ENCODE measurements at regions not wholly inside any gene's neighbourhood (a gene's known extent, or its start where the extent isn't known, plus 50 kb on each side); places are given as distances from the start of the nearest gene placed in this dataset.
"Not testable (repeated sequence)": the region's sequence is repeated elsewhere in the genome, so short reads cannot be mapped to it uniquely, and the experiment has no call there.

- Histone ChIP-seq H3K4me1 (ENCODE audit: control insufficient read depth in 1 of 2, insufficient read depth in 1 of 2, low read depth in 1 of 2, low read length in 1 of 2) (no peaks in the 10 kb centered on the region), H3K36me3 (no peaks in the 10 kb centered on the region), H3K27ac (no peak overlapping the region), H3K9me3 (no peaks in the 10 kb centered on the region), H3K4me3 (ENCODE audit: low read depth in 1 of 2, low read length in 1 of 2) (no peak overlapping the region), H3K27me3 (no peaks in the 10 kb centered on the region)
- TF ChIP-seq CTCF (IDR thresholded peaks at IDR 0.05): no peak
These were observed 1274.6 kb downstream of the REEP3 start for GRCh38 chr10:64795847-64796246.

GRCh38 chr10:64798297-64798696 is 1277.1 kb downstream of the REEP3 start:
- Histone ChIP-seq H3K27me3 (no peaks in the 10 kb centered on the region), H3K4me1 (ENCODE audit: control insufficient read depth in 1 of 2, insufficient read depth in 1 of 2, low read depth in 1 of 2, low read length in 1 of 2) (no peaks in the 10 kb centered on the region), H3K9me3 (no peaks in the 10 kb centered on the region), H3K27ac (no peak overlapping the region), H3K36me3 (no peaks in the 10 kb centered on the region), H3K4me3 (ENCODE audit: low read depth in 1 of 2, low read length in 1 of 2) (no peak overlapping the region)
- no peak for TF ChIP-seq CTCF (IDR thresholded peaks at IDR 0.05)

GRCh38 chr10:64808233-64808632 is 1287.0 kb downstream of the REEP3 start:
- H3K4me1 ChIP-seq (ENCODE audit: control insufficient read depth in 1 of 2, insufficient read depth in 1 of 2, low read depth in 1 of 2, low read length in 1 of 2); H3K27ac ChIP-seq; H3K27me3 ChIP-seq; H3K36me3 ChIP-seq; H3K9me3 ChIP-seq; H3K4me3 ChIP-seq (ENCODE audit: low read depth in 1 of 2, low read length in 1 of 2): not testable (repeated sequence)

- H3K4me3 ChIP-seq (ENCODE audit: low read depth in 1 of 2, low read length in 1 of 2); H3K27ac ChIP-seq; H3K4me1 ChIP-seq (ENCODE audit: control insufficient read depth in 1 of 2, insufficient read depth in 1 of 2, low read depth in 1 of 2, low read length in 1 of 2); H3K27me3 ChIP-seq; H3K9me3 ChIP-seq; H3K36me3 ChIP-seq: not testable (repeated sequence)
These were observed 1288.8 kb downstream of the REEP3 start for GRCh38 chr10:64810046-64810445.

GRCh38 chr10:64813391-64813790 is 1292.2 kb downstream of the REEP3 start:
- H3K36me3 ChIP-seq: no peaks in the 10 kb centered on the region
- no peaks in the 10 kb centered on the region for H3K4me1 ChIP-seq (ENCODE audit: control insufficient read depth in 1 of 2, insufficient read depth in 1 of 2, low read depth in 1 of 2, low read length in 1 of 2)
- H3K27me3 ChIP-seq: no peaks in the 10 kb centered on the region
- H3K27ac ChIP-seq: no peak overlapping the region
- H3K4me3 ChIP-seq (ENCODE audit: low read depth in 1 of 2, low read length in 1 of 2): no peak overlapping the region
- no peaks in the 10 kb centered on the region for H3K9me3 ChIP-seq
- TF ChIP-seq CTCF (IDR thresholded peaks at IDR 0.05): no peak

GRCh38 chr10:64814201-64814600 is 1293.0 kb downstream of the REEP3 start:
- Histone ChIP-seq H3K4me1 (ENCODE audit: control insufficient read depth in 1 of 2, insufficient read depth in 1 of 2, low read depth in 1 of 2, low read length in 1 of 2) (no peaks in the 10 kb centered on the region), H3K27ac (no peak overlapping the region), H3K27me3 (no peaks in the 10 kb centered on the region), H3K9me3 (no peaks in the 10 kb centered on the region), H3K4me3 (ENCODE audit: low read depth in 1 of 2, low read length in 1 of 2) (no peak overlapping the region), H3K36me3 (no peaks in the 10 kb centered on the region)
- no peak for TF ChIP-seq CTCF (IDR thresholded peaks at IDR 0.05)

- no peaks in the 10 kb centered on the region for H3K9me3 ChIP-seq
- no peak overlapping the region for H3K27ac ChIP-seq
- no peaks in the 10 kb centered on the region for H3K36me3 ChIP-seq
- H3K27me3 ChIP-seq: no peaks in the 10 kb centered on the region
- H3K4me3 ChIP-seq (ENCODE audit: low read depth in 1 of 2, low read length in 1 of 2): no peak overlapping the region
- no peaks in the 10 kb centered on the region for H3K4me1 ChIP-seq (ENCODE audit: control insufficient read depth in 1 of 2, insufficient read depth in 1 of 2, low read depth in 1 of 2, low read length in 1 of 2)
- no peak for TF ChIP-seq CTCF (IDR thresholded peaks at IDR 0.05)
These were observed 1308.7 kb downstream of the REEP3 start for GRCh38 chr10:64829888-64830412.
